ENCODE measurements at regions not wholly inside any gene's neighbourhood (a gene's known extent, or its start where the extent isn't known, plus 50 kb on each side); places are given as distances from the start of the nearest gene placed in this dataset.
"Not testable (repeated sequence)": the region's sequence is repeated elsewhere in the genome, so short reads cannot be mapped to it uniquely, and the experiment has no call there.

- TF ChIP-seq CTCF (IDR thresholded peaks at IDR 0.05; ENCODE audit: control insufficient read depth, insufficient read depth, low read depth, low read length, missing control alignments), result no peak
- DNase-seq (ENCODE audit: low read depth), result no peak
- no peak overlapping the region for H3K4me3 ChIP-seq (ENCODE audit: control insufficient read depth, low read depth, low read length)
These were observed 92.7 kb downstream of the RGS2 start for GRCh38 chr1:192901500-192901899.

GRCh38 chr1:192903142-192903541, 94.3 kb downstream of the RGS2 start:
- no peak overlapping the region for H3K4me3 ChIP-seq (ENCODE audit: control insufficient read depth, low read depth, low read length)
- TF ChIP-seq CTCF (IDR thresholded peaks at IDR 0.05; ENCODE audit: control insufficient read depth, insufficient read depth, low read depth, low read length, missing control alignments), result no peak
- DNase-seq (ENCODE audit: low read depth), result no peak

- TF ChIP-seq CTCF (IDR thresholded peaks at IDR 0.05; ENCODE audit: control insufficient read depth, insufficient read depth, low read depth, low read length, missing control alignments), result no peak
- no peak overlapping the region for H3K4me3 ChIP-seq (ENCODE audit: control insufficient read depth, low read depth, low read length)
- DNase-seq (ENCODE audit: low read depth), result peak; percentile 42
These were observed 95.6 kb downstream of the RGS2 start for GRCh38 chr1:192904438-192904895.

- no peak for TF ChIP-seq CTCF (IDR thresholded peaks at IDR 0.05; ENCODE audit: control insufficient read depth, insufficient read depth, low read depth, low read length, missing control alignments)
- DNase-seq (ENCODE audit: low read depth), result no peak
- no peak overlapping the region for H3K4me3 ChIP-seq (ENCODE audit: control insufficient read depth, low read depth, low read length)
These were observed 96.2 kb downstream of the RGS2 start for GRCh38 chr1:192905049-192905448.

GRCh38 chr1:192906334-192906733, 97.5 kb downstream of the RGS2 start:
- no peak overlapping the region for H3K4me3 ChIP-seq (ENCODE audit: control insufficient read depth, low read depth, low read length)
- TF ChIP-seq CTCF (IDR thresholded peaks at IDR 0.05; ENCODE audit: control insufficient read depth, insufficient read depth, low read depth, low read length, missing control alignments), result no peak
- DNase-seq (ENCODE audit: low read depth), result no peak

GRCh38 chr1:192907545-192908243, 98.9 kb downstream of the RGS2 start:
- H3K4me3 ChIP-seq (ENCODE audit: control insufficient read depth, low read depth, low read length), result no peak overlapping the region
- no peak for DNase-seq (ENCODE audit: low read depth)
- no peak for TF ChIP-seq CTCF (IDR thresholded peaks at IDR 0.05; ENCODE audit: control insufficient read depth, insufficient read depth, low read depth, low read length, missing control alignments)

GRCh38 chr1:192911896-192912656, 103.2 kb downstream of the RGS2 start:
- not testable (repeated sequence) for DNase-seq (ENCODE audit: low read depth); H3K4me3 ChIP-seq (ENCODE audit: control insufficient read depth, low read depth, low read length)

All from AG09309 (cell line).